Prostate gland (tissue), 2 donors: ENCODE measurements at regions not wholly inside any gene's neighbourhood (a gene's known extent, or its start where the extent isn't known, plus 50 kb on each side); places are given as distances from the start of the nearest gene placed in this dataset.

Source experiments
- DNase-seq: peaks from one replicate; pipeline ENCODE4 v3.0.0-alpha.2; 2019; ENCODE audit warnings: low spot score
- H3K27ac ChIP-seq, 2 donors: fragments of 200-600 bp; sonication (generic); 2 replicates each; pipeline ENCODE4 v1.5.1; 2017 to 2019
- H3K27me3 ChIP-seq: fragments of 200-600 bp; sonication (generic); replicated peaks from 2 replicates; pipeline ENCODE4 v1.5.1; 2019; ENCODE audit not compliant: insufficient read depth
- H3K36me3 ChIP-seq, 2 donors: fragments of 200-600 bp; sonication (generic); 1 replicate in 1 of 2; 2 replicates in 1 of 2; pipeline versions ENCODE4 v1.5.1 to v1.8.1; 2017 to 2019
- H3K4me1 ChIP-seq: fragments of 200-600 bp; sonication (generic); replicated peaks from 2 replicates; pipeline ENCODE4 v1.5.1; 2019
- H3K4me3 ChIP-seq, 2 donors: fragments of 200-600 bp; sonication (generic); 2 replicates each; pipeline ENCODE4 v1.5.1; 2017 to 2019
- H3K9me3 ChIP-seq: fragments of 200-600 bp; sonication (generic); 2 replicates; pipeline ENCODE4 v1.5.1; 2017
- CTCF ChIP-seq, 4 experiments: fragments of 200-600 bp in 2 of 4; fragments of 450-650 bp in 2 of 4; sonication (generic) in 2 of 4; IDR thresholded peaks; 1 replicate in 3 of 4; 2 replicates in 1 of 4; pipeline ENCODE4 v1.5.1; 2016 to 2019; ENCODE audit warnings: antibody characterized with exemption in 4 of 4, mild to moderate bottlenecking in 2 of 4, moderate library complexity in 2 of 4
- POLR2A ChIP-seq: fragments of 450-650 bp; IDR thresholded peaks from one replicate; pipeline ENCODE4 v1.6.1; 2016; ENCODE audit warnings: antibody characterized with exemption, mild to moderate bottlenecking
- POLR2AphosphoS5 ChIP-seq: sonication (generic); formaldehyde crosslinking; IDR thresholded peaks from one replicate; pipeline ENCODE4 v1.6.1; 2017; ENCODE audit warnings: antibody characterized with exemption
- WGBS: methylation state at CpG from one replicate; pipeline ENCODE4 v1.1.5; 2018; 5-methylcytosine and 5-hydroxymethylcytosine counted together
- intact Hi-C: fragments of 100-400 bp; cut with DNase I; formaldehyde crosslinking; loops from one replicate; pipeline ENCODE4 v1.14.2; 2022

- intact Hi-C loops = no loop called here
- no peak overlapping the region for H3K27ac ChIP-seq
- no peaks in the 10 kb centered on the region for H3K4me1 ChIP-seq
- H3K9me3 ChIP-seq = no peaks in the 10 kb centered on the region
- no peak overlapping the region for H3K4me3 ChIP-seq
- TF ChIP-seq POLR2AphosphoS5 = no peak
- TF ChIP-seq CTCF (IDR thresholded peaks at IDR 0.05) = no peak
- no peak for TF ChIP-seq POLR2A
- H3K27me3 ChIP-seq = no peaks in the 10 kb centered on the region
- WGBS = 96% methylated on average over 6 of the region's 6 CpGs
- DNase-seq = no peak
- H3K36me3 ChIP-seq = no peaks in the 10 kb centered on the region
Observed at GRCh38 chr4:123884922-123885321, 488.3 kb downstream of the SPRY1 start.

GRCh38 chr4:123889507-123889906 lies 492.9 kb downstream of the SPRY1 start:
- intact Hi-C loops = no loop called here
- no peak for DNase-seq
- 82% methylated on average over 1 of the region's 1 CpG for WGBS

GRCh38 chr4:123890889-123891288 lies 494.3 kb downstream of the SPRY1 start:
- no peaks in the 10 kb centered on the region for H3K4me1 ChIP-seq
- DNase-seq = no peak
- no peaks in the 10 kb centered on the region for H3K36me3 ChIP-seq
- 92% methylated on average over 3 of the region's 3 CpGs for WGBS
- no peak overlapping the region for H3K27ac ChIP-seq
- TF ChIP-seq POLR2A (no peak), POLR2AphosphoS5 (no peak), CTCF (IDR thresholded peaks at IDR 0.05) (no peak)
- intact Hi-C loops = no loop called here
- H3K4me3 ChIP-seq = no peak overlapping the region
- H3K9me3 ChIP-seq = no peaks in the 10 kb centered on the region
- no peaks in the 10 kb centered on the region for H3K27me3 ChIP-seq

More at GRCh38 chr4:123889507-123889906, 492.9 kb downstream of the SPRY1 start:
- Histone ChIP-seq H3K4me3 (no peak overlapping the region), H3K36me3 (no peaks in the 10 kb centered on the region), H3K4me1 (no peaks in the 10 kb centered on the region), H3K9me3 (no peaks in the 10 kb centered on the region), H3K27ac (no peak overlapping the region), H3K27me3 (no peaks in the 10 kb centered on the region)
- TF ChIP-seq POLR2A (no peak), POLR2AphosphoS5 (no peak), CTCF (IDR thresholded peaks at IDR 0.05) (no peak)

GRCh38 chr4:123891881-123892280 lies 495.3 kb downstream of the SPRY1 start:
- WGBS = 35% methylated on average over 3 of the region's 3 CpGs
- intact Hi-C loops = no loop called here
- no peaks in the 10 kb centered on the region for H3K36me3 ChIP-seq
- no peaks in the 10 kb centered on the region for H3K9me3 ChIP-seq
- H3K27ac ChIP-seq = no peak overlapping the region
- H3K4me1 ChIP-seq = no peaks in the 10 kb centered on the region
- H3K27me3 ChIP-seq = no peaks in the 10 kb centered on the region
- TF ChIP-seq POLR2AphosphoS5 = no peak
- no peak for TF ChIP-seq POLR2A
- TF ChIP-seq CTCF (IDR thresholded peaks at IDR 0.05) = no peak
- H3K4me3 ChIP-seq = no peak overlapping the region
- no peak for DNase-seq

GRCh38 chr4:123892368-123892976 lies 495.9 kb downstream of the SPRY1 start:
- TF ChIP-seq POLR2AphosphoS5 (no peak), CTCF (IDR thresholded peaks at IDR 0.05) (no peak), POLR2A (no peak)

More at GRCh38 chr4:123892368-123892976, 495.9 kb downstream of the SPRY1 start:
- WGBS = 55% methylated on average over 4 of the region's 4 CpGs
- no peak for DNase-seq
- no peaks in the 10 kb centered on the region for H3K4me1 ChIP-seq
- H3K9me3 ChIP-seq = no peaks in the 10 kb centered on the region
- no peaks in the 10 kb centered on the region for H3K27me3 ChIP-seq
- H3K36me3 ChIP-seq = no peaks in the 10 kb centered on the region
- H3K4me3 ChIP-seq = no peak overlapping the region
- intact Hi-C loops = no loop called here
- H3K27ac ChIP-seq = no peak overlapping the region
